ENCODE measurements at regions not wholly inside any gene's neighbourhood (a gene's known extent, or its start where the extent isn't known, plus 50 kb on each side); places are given as distances from the start of the nearest gene placed in this dataset.

DNA sequence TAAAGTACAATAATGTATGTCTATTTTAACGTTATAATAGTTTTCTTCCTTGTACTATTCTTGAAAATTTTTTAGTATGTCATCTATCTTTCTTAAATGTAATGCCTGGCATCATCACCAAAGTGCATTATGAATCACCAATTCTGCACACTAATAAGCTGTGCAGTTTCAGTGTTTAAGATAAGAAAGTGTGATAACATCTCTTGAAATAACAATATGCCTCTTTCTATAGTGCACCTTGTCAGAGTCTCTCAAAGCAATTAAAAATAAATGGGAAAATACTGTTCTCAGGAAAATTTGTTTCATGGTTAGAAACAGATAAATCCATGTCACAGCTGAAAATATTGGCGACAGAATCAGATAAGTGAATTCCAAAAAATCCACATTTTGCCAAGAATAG is 457.4 kb upstream of the PCDH10 start:
- TF ChIP-seq CTCF (IDR thresholded peaks at IDR 0.05; ENCODE audit: low read depth, low read length) (no peak), EZH2phosphoT487 (IDR thresholded peaks at IDR 0.05; ENCODE audit: low read depth) (no peak)

All from OCI-LY3 (cell line).